Fibroblast of mammary gland (primary cell): ENCODE measurements at regions not wholly inside any gene's neighbourhood (a gene's known extent, or its start where the extent isn't known, plus 50 kb on each side); places are given as distances from the start of the nearest gene placed in this dataset.

Source experiments
- DNase-seq: peaks from one replicate; pipeline ENCODE4 v3.0.0-alpha.2; 2010; ENCODE audit warnings: low read depth
- H3K4me3 ChIP-seq: 2 replicates; pipeline ENCODE4 v1.5.1; 2011; ENCODE audit warnings: low read depth, mild to moderate bottlenecking, low read length, moderate library complexity; ENCODE audit not compliant: control insufficient read depth
- CTCF ChIP-seq: conservative IDR thresholded peaks from 2 replicates; pipeline ENCODE4 v1.5.1; 2011; ENCODE audit warnings: low read depth, low read length, inconsistent platforms; ENCODE audit not compliant: control insufficient read depth, insufficient read depth

- no peak for TF ChIP-seq CTCF
- no peak overlapping the region for H3K4me3 ChIP-seq
- no peak for DNase-seq
These were observed 135.8 kb upstream of the TMEM161B start for GRCh38 chr5:88404405-88404804.

GRCh38 chr5:88401686-88402085 lies 133.0 kb upstream of the TMEM161B start:
- DNase-seq, result no peak
- no peak overlapping the region for H3K4me3 ChIP-seq
- TF ChIP-seq CTCF, result no peak

GRCh38 chr5:88401228-88401627 lies 132.6 kb upstream of the TMEM161B start:
- H3K4me3 ChIP-seq, result no peak overlapping the region

GRCh38 chr5:88399561-88399960 lies 130.9 kb upstream of the TMEM161B start:
- DNase-seq, result no peak
- no peak for TF ChIP-seq CTCF
- no peak overlapping the region for H3K4me3 ChIP-seq

More at GRCh38 chr5:88401228-88401627, 132.6 kb upstream of the TMEM161B start:
- TF ChIP-seq CTCF, result no peak
- DNase-seq, result no peak

GRCh38 chr5:88398316-88398715 lies 129.7 kb upstream of the TMEM161B start:
- TF ChIP-seq CTCF, result no peak
- DNase-seq, result no peak
- H3K4me3 ChIP-seq, result no peak overlapping the region

GRCh38 chr5:88396751-88397281 lies 128.2 kb upstream of the TMEM161B start:
- no peak overlapping the region for H3K4me3 ChIP-seq
- TF ChIP-seq CTCF, result no peak

GRCh38 chr5:88396000-88396535 lies 127.4 kb upstream of the TMEM161B start:
- DNase-seq, result no peak
- no peak overlapping the region for H3K4me3 ChIP-seq
- TF ChIP-seq CTCF, result no peak

More at GRCh38 chr5:88396751-88397281, 128.2 kb upstream of the TMEM161B start:
- DNase-seq, result no peak
